ENCODE measurements at regions not wholly inside any gene's neighbourhood (a gene's known extent, or its start where the extent isn't known, plus 50 kb on each side); places are given as distances from the start of the nearest gene placed in this dataset.
"Not testable (repeated sequence)": the region's sequence is repeated elsewhere in the genome, so short reads cannot be mapped to it uniquely, and the experiment has no call there.

DNA sequence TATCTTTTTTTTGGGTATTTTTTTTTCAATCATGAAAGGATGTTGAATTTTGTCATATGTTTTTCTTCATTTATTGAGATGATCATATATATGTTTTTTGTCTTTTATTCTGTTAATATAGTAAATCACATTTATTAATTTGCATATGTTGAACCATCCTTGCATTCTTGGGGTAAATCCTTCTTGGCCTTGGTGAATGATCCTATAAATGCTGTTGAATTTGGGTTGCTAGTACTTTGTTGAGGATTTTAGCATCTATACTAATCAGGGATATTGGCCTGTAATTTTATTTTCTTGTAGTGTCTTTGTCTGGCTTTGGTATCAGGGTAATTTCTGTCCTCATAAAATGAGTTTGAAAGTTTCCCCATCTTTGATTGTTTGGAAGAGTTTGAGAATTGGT, 199.9 kb downstream of the B3GLCT start:
- FAIRE-seq (no peak), DNase-seq (ENCODE audit: low read depth, low spot score) (no peak)
- POLR2A ChIA-PET, result no interaction called here
- H3K27me3 ChIP-seq (ENCODE audit: control insufficient read depth in 2 of 2, insufficient read depth in 2 of 2, low read length in 2 of 2), result no peaks in the 10 kb centered on the region
- no TSS peak for BruUV-seq (replicated peaks)
- dilution Hi-C loops (cut with MboI; ENCODE audit: extremely low pct_ligation_motif_present, low sequenced_read_pairs) (loop anchor here (25.0 kb wide), 1 partner anchor 162 kb away; no protein-coding TSS in a partner anchor), intact Hi-C loops (cut with micrococcal nuclease) (no loop called here)
- CTCF ChIA-PET, result interaction anchor here (1.0 kb wide), 1 partner anchor 25 kb away, joined by 3 read pairs; no protein-coding TSS in a partner anchor
- no peaks in the 10 kb centered on the region for H4K20me1 ChIP-seq (replicated peaks; ENCODE audit: control insufficient read depth, extremely low read depth, insufficient read depth, low read length)
- no peaks in the 10 kb centered on the region for H3K9me3 ChIP-seq (replicated peaks; ENCODE audit: control insufficient read depth, insufficient read depth, low read length)
- H3K79me2 ChIP-seq (ENCODE audit: control insufficient read depth, insufficient read depth, low read length), result no peaks in the 10 kb centered on the region
- no peak for TF ChIP-seq POLR2A (IDR thresholded peaks at IDR 0.05; ENCODE audit: low read depth, low read length)
- no peak for TF ChIP-seq GATA2 (IDR thresholded peaks at IDR 0.05; ENCODE audit: insufficient read depth, insufficient read length, low read depth, low read length)
- TF ChIP-seq POLR2AphosphoS5 (IDR thresholded peaks at IDR 0.05; ENCODE audit: insufficient read depth, low read depth, low read length), result no peak
- no peak for TF ChIP-seq JUN (IDR thresholded peaks at IDR 0.05; ENCODE audit: borderline replicate concordance, insufficient read depth, insufficient read length, low read depth)
- TF ChIP-seq FOS (IDR thresholded peaks at IDR 0.05; ENCODE audit: borderline replicate concordance, insufficient read depth, low read length), result no peak
- TF ChIP-seq, protein P1, sequence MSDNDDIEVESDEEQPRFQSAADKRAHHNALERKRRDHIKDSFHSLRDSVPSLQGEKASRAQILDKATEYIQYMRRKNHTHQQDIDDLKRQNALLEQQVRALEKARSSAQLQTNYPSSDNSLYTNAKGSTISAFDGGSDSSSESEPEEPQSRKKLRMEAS (IDR thresholded peaks at IDR 0.05; ENCODE audit: insufficient read depth, insufficient read length), result no peak
- no peak for TF ChIP-seq MYC (IDR thresholded peaks at IDR 0.05; ENCODE audit: low read depth, low read length)
- TF ChIP-seq, protein P2, sequence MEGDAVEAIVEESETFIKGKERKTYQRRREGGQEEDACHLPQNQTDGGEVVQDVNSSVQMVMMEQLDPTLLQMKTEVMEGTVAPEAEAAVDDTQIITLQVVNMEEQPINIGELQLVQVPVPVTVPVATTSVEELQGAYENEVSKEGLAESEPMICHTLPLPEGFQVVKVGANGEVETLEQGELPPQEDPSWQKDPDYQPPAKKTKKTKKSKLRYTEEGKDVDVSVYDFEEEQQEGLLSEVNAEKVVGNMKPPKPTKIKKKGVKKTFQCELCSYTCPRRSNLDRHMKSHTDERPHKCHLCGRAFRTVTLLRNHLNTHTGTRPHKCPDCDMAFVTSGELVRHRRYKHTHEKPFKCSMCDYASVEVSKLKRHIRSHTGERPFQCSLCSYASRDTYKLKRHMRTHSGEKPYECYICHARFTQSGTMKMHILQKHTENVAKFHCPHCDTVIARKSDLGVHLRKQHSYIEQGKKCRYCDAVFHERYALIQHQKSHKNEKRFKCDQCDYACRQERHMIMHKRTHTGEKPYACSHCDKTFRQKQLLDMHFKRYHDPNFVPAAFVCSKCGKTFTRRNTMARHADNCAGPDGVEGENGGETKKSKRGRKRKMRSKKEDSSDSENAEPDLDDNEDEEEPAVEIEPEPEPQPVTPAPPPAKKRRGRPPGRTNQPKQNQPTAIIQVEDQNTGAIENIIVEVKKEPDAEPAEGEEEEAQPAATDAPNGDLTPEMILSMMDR (IDR thresholded peaks at IDR 0.05; ENCODE audit: extremely low read depth in 1 of 2, insufficient read depth in 1 of 2, low read depth in 1 of 2, low read length in 2 of 2), result no peak
- no peak for TF ChIP-seq EZH2 (IDR thresholded peaks at IDR 0.05; ENCODE audit: borderline replicate concordance, low read depth, low read length, severe bottlenecking)
- no peak overlapping the region for H2AFZ ChIP-seq (ENCODE audit: low read depth, low read length)
- H3K4me1 ChIP-seq (ENCODE audit: control insufficient read depth, extremely low read depth, insufficient read depth, low read length), result no peaks in the 10 kb centered on the region
- no peaks in the 10 kb centered on the region for H3K36me3 ChIP-seq (ENCODE audit: control insufficient read depth in 2 of 2, extremely low read depth in 1 of 2, insufficient read depth in 2 of 2, low read length in 2 of 2)
- no peaks in the 10 kb centered on the region for H3K9me1 ChIP-seq (replicated peaks; ENCODE audit: control insufficient read depth, extremely low read depth, insufficient read depth, low read length)
- no peak overlapping the region for H3K9ac ChIP-seq (replicated peaks; ENCODE audit: extremely low read depth, insufficient read depth, low read length)
- H3K4me3 ChIP-seq (replicated peaks in 1 of 3; ENCODE audit: insufficient read depth in 1 of 3, low read depth in 1 of 3, low read length in 3 of 3), result no peak overlapping the region
- H3K4me2 ChIP-seq (ENCODE audit: insufficient read depth, low read length), result no peak overlapping the region
- no peak overlapping the region for H3K27ac ChIP-seq (ENCODE audit: insufficient read depth, low read depth, low read length)

DNA sequence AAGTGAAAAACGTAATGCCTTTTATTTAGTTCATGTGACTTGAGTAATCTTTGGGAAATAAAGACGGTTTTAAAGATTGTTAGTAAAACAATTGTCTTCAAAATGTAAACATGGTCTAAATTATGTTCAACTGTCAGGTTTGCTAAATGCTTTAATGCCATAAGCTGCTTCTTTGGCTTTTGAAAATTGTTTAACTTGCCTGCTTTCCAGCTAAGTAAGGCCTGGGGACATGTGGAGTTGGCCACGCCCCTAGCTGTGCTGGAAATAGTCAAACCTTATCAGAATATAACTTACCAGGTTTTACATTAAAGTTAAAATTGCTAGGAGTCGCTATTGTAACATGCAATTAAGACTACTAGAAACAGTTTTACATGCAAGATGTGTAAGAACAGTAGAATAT, 203.9 kb downstream of the B3GLCT start:
- H3K4me1 ChIP-seq (ENCODE audit: control insufficient read depth, extremely low read depth, insufficient read depth, low read length); H4K20me1 ChIP-seq (replicated peaks; ENCODE audit: control insufficient read depth, extremely low read depth, insufficient read depth, low read length); DNase-seq (ENCODE audit: low read depth, low spot score); H3K27ac ChIP-seq (ENCODE audit: insufficient read depth, low read depth, low read length); BruUV-seq (replicated peaks); FAIRE-seq; H2AFZ ChIP-seq (ENCODE audit: low read depth, low read length); H3K4me3 ChIP-seq (replicated peaks in 1 of 3; ENCODE audit: insufficient read depth in 1 of 3, low read depth in 1 of 3, low read length in 3 of 3); H3K79me2 ChIP-seq (ENCODE audit: control insufficient read depth, insufficient read depth, low read length); H3K9ac ChIP-seq (replicated peaks; ENCODE audit: extremely low read depth, insufficient read depth, low read length); H3K4me2 ChIP-seq (ENCODE audit: insufficient read depth, low read length); H3K36me3 ChIP-seq (ENCODE audit: control insufficient read depth in 2 of 2, extremely low read depth in 1 of 2, insufficient read depth in 2 of 2, low read length in 2 of 2); H3K27me3 ChIP-seq (ENCODE audit: control insufficient read depth in 2 of 2, insufficient read depth in 2 of 2, low read length in 2 of 2); intact Hi-C loops (cut with micrococcal nuclease); H3K9me3 ChIP-seq (replicated peaks; ENCODE audit: control insufficient read depth, insufficient read depth, low read length); H3K9me1 ChIP-seq (replicated peaks; ENCODE audit: control insufficient read depth, extremely low read depth, insufficient read depth, low read length); POLR2A ChIA-PET: not testable (repeated sequence)
- CTCF ChIA-PET, result interaction anchor here (0.6 kb wide), 1 partner anchor 12 kb away, joined by 3 read pairs; no protein-coding TSS in a partner anchor
- dilution Hi-C loops (cut with MboI; ENCODE audit: extremely low pct_ligation_motif_present, low sequenced_read_pairs), result loop anchor here (25.0 kb wide), 1 partner anchor 166 kb away; no protein-coding TSS in a partner anchor

Data from endothelial cell of umbilical vein (primary cell).